Adrenal gland (tissue), 5 donors: ENCODE measurements at regions not wholly inside any gene's neighbourhood (a gene's known extent, or its start where the extent isn't known, plus 50 kb on each side); places are given as distances from the start of the nearest gene placed in this dataset.

Experiments
- POLR2A ChIP-seq, 2 donors: fragments of 450-650 bp; IDR thresholded peaks; one replicate each; pipeline ENCODE4 v1.6.1; 2017; ENCODE audit warnings: antibody characterized with exemption in 2 of 2, mild to moderate bottlenecking in 2 of 2, moderate library complexity in 1 of 2
- TF ChIP-seq, protein P1 (sequence below), 6 experiments: fragments of 450-650 bp in 4 of 6; fragments of 200-600 bp in 2 of 6; sonication (generic) in 1 of 6; IDR thresholded peaks; 1 replicate in 5 of 6; 2 replicates in 1 of 6; pipeline versions ENCODE4 v1.5.1 to v1.8.0; 2016 to 2021; ENCODE audit warnings: antibody characterized with exemption in 6 of 6, mild to moderate bottlenecking in 2 of 6, moderate library complexity in 1 of 6
- donor health status: DM: no; HTN: no; CAD: no.

DNA sequence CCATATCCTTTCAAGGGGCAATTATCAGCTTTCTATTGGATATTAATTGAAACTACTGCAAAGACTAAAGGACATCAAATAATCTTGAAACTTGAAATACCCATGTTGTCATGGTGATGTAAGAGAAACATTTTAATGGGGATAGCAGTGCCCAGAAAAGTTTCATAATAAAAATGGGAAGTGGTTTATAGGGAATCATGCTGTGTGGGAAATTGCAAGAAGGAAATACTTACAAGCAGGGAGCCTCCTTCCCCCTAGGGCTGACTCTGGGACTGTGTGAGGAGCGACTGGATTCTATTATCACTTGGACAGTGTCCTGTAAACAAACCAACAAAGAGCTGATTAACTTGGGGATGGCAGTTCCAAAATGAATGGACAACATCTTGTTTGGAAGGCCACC is 1393.1 kb upstream of the GOT2 start:
- TF ChIP-seq, protein P1, sequence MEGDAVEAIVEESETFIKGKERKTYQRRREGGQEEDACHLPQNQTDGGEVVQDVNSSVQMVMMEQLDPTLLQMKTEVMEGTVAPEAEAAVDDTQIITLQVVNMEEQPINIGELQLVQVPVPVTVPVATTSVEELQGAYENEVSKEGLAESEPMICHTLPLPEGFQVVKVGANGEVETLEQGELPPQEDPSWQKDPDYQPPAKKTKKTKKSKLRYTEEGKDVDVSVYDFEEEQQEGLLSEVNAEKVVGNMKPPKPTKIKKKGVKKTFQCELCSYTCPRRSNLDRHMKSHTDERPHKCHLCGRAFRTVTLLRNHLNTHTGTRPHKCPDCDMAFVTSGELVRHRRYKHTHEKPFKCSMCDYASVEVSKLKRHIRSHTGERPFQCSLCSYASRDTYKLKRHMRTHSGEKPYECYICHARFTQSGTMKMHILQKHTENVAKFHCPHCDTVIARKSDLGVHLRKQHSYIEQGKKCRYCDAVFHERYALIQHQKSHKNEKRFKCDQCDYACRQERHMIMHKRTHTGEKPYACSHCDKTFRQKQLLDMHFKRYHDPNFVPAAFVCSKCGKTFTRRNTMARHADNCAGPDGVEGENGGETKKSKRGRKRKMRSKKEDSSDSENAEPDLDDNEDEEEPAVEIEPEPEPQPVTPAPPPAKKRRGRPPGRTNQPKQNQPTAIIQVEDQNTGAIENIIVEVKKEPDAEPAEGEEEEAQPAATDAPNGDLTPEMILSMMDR (IDR thresholded peaks at IDR 0.05) = no peak
- no peak for TF ChIP-seq POLR2A (IDR thresholded peaks at IDR 0.05)
